CD14-positive monocyte (primary cell): ENCODE measurements at regions not wholly inside any gene's neighbourhood (a gene's known extent, or its start where the extent isn't known, plus 50 kb on each side); places are given as distances from the start of the nearest gene placed in this dataset.

Experiments used
- DNase-seq, 3 donors: peaks; one replicate each; pipeline ENCODE4 v3.0.0-alpha.2; 2011 to 2022
- H2AFZ ChIP-seq: 2 replicates; pipeline ENCODE4 v1.6.0; 2012; ENCODE audit warnings: mild to moderate bottlenecking, low read depth, low read length, inconsistent platforms; ENCODE audit not compliant: insufficient read depth, poor library complexity, severe bottlenecking
- H3K27ac ChIP-seq, 2 donors: 1 replicate in 1 of 2; 2 replicates in 1 of 2; pipeline ENCODE4 v1.5.1; 2012 to 2013; ENCODE audit warnings: low read length in 2 of 2, control low read depth in 1 of 2, inconsistent platforms in 1 of 2, low read depth in 1 of 2, mild to moderate bottlenecking in 1 of 2
- H3K27me3 ChIP-seq, 2 donors: one replicate each; pipeline versions ENCODE4 v1.6.0 to v1.6.1; 2011 to 2013; ENCODE audit warnings: low read length in 2 of 2; ENCODE audit not compliant: control insufficient read depth in 2 of 2, insufficient read depth in 2 of 2
- H3K36me3 ChIP-seq, 2 donors: replicated peaks in 1 of 2; 1 replicate in 1 of 2; 2 replicates in 1 of 2; pipeline versions ENCODE4 v1.5.1 to v1.6.1; 2012 to 2013; ENCODE audit warnings: low read length in 2 of 2, control low read depth in 1 of 2, inconsistent platforms in 1 of 2, mild to moderate bottlenecking in 1 of 2; ENCODE audit not compliant: insufficient read depth in 2 of 2, control insufficient read depth in 1 of 2
- H3K4me1 ChIP-seq, 2 donors: 1 replicate in 1 of 2; 2 replicates in 1 of 2; pipeline versions ENCODE4 v1.5.1 to v1.6.1; 2012 to 2013; ENCODE audit warnings: low read length in 2 of 2, control low read depth in 1 of 2, inconsistent platforms in 1 of 2, mild to moderate bottlenecking in 1 of 2, moderate library complexity in 1 of 2; ENCODE audit not compliant: insufficient read depth in 2 of 2, control insufficient read depth in 1 of 2
- H3K4me2 ChIP-seq: replicated peaks from 2 replicates; pipeline ENCODE3; 2012; ENCODE audit warnings: low read length, moderate library complexity, mild to moderate bottlenecking; ENCODE audit not compliant: poor library complexity, severe bottlenecking; ENCODE audit errors: extremely low read depth
- H3K4me3 ChIP-seq, 3 experiments: fragments of 200-600 bp in 1 of 3; sonication (generic) in 1 of 3; replicated peaks in 1 of 3; 1 replicate in 2 of 3; 2 replicates in 1 of 3; pipeline ENCODE4 v1.5.1; 2011 to 2013; ENCODE audit warnings: low read length in 3 of 3, mild to moderate bottlenecking in 3 of 3, control low read depth in 2 of 3, low read depth in 2 of 3, inconsistent platforms in 1 of 3, moderate library complexity in 1 of 3
- H3K79me2 ChIP-seq: 2 replicates; pipeline ENCODE4 v1.6.0; 2012; ENCODE audit warnings: mild to moderate bottlenecking, control low read depth, inconsistent platforms, low read length, moderate library complexity; ENCODE audit not compliant: insufficient read depth
- H3K9ac ChIP-seq: 2 replicates; pipeline ENCODE4 v1.6.0; 2017; ENCODE audit warnings: low read length, mild to moderate bottlenecking; ENCODE audit not compliant: insufficient read depth, poor library complexity, severe bottlenecking
- H3K9me3 ChIP-seq, 2 donors: replicated peaks in 1 of 2; 1 replicate in 1 of 2; 2 replicates in 1 of 2; pipeline versions ENCODE4 v1.5.1 to v1.6.1; 2012 to 2013; ENCODE audit warnings: low read length in 2 of 2, control low read depth in 1 of 2; ENCODE audit not compliant: control insufficient read depth in 1 of 2, insufficient read depth in 1 of 2
- H4K20me1 ChIP-seq: 2 replicates; pipeline ENCODE4 v1.6.0; 2012; ENCODE audit warnings: mild to moderate bottlenecking, low read length, control low read depth, moderate library complexity; ENCODE audit not compliant: insufficient read depth
- H3K27ac Mint-ChIP-seq, 7 donors: one replicate each; pipeline ENCODE4 v1.8.0; 2020; ENCODE audit warnings: mild to moderate bottlenecking in 7 of 7, mixed read lengths in 7 of 7, moderate library complexity in 6 of 7, inconsistent platforms in 2 of 7
- H3K27me3 Mint-ChIP-seq, 3 donors: one replicate each; pipeline ENCODE4 v1.8.0; 2021 to 2022; ENCODE audit warnings: low read depth in 3 of 3, mild to moderate bottlenecking in 3 of 3, mixed read lengths in 3 of 3, moderate library complexity in 3 of 3, inconsistent platforms in 1 of 3
- H3K36me3 Mint-ChIP-seq, 2 donors: one replicate each; pipeline ENCODE4 v1.8.0; 2020; ENCODE audit warnings: mixed read lengths in 2 of 2, inconsistent platforms in 1 of 2, mild to moderate bottlenecking in 1 of 2
- H3K4me1 Mint-ChIP-seq: one replicate; pipeline ENCODE4 v1.8.0; 2020; ENCODE audit warnings: mild to moderate bottlenecking, mixed read lengths
- H3K4me3 Mint-ChIP-seq, 2 donors: one replicate each; pipeline ENCODE4 v1.8.0; 2020; ENCODE audit warnings: mild to moderate bottlenecking in 2 of 2, mixed read lengths in 2 of 2, moderate library complexity in 1 of 2
- H3K9me3 Mint-ChIP-seq, 7 donors: one replicate each; pipeline ENCODE4 v1.8.0; 2020 to 2022; ENCODE audit warnings: mixed read lengths in 7 of 7, mild to moderate bottlenecking in 6 of 7, moderate library complexity in 6 of 7, inconsistent platforms in 2 of 7
- CTCF ChIP-seq: fragments of 200-600 bp; IDR thresholded peaks from one replicate; pipeline ENCODE4 v1.8.0; 2022; ENCODE audit warnings: antibody characterized with exemption, mild to moderate bottlenecking
- WGBS: methylation state at CpG from one replicate; pipeline ENCODE4 v1.1.5; 2013; ENCODE audit warnings: missing lambda C conversion rate; ENCODE audit not compliant: insufficient coverage; 5-methylcytosine and 5-hydroxymethylcytosine counted together
- intact Hi-C, 2 donors: fragments of 100-400 bp; cut with micrococcal nuclease; formaldehyde crosslinking; loops; one replicate each; pipeline versions ENCODE4 v1.15.0 to v1.15.1; 2023

GRCh38 chr20:23266530-23267398 is 83.8 kb upstream of the NXT1 start:
- Histone ChIP-seq H3K79me2 (no peaks in the 10 kb centered on the region), H3K27ac (no peak overlapping the region), H3K9me3 (peaks cover 0 to 13% of the 10 kb centered on the region in 2 donors), H3K4me1 (no peaks in the 10 kb centered on the region), H4K20me1 (no peaks in the 10 kb centered on the region), H3K36me3 (no peaks in the 10 kb centered on the region), H3K9ac (no peak overlapping the region), H3K4me3 (no peak overlapping the region), H3K4me2 (no peak overlapping the region), H3K27me3 (no peaks in the 10 kb centered on the region), H2AFZ (no peak overlapping the region)
- Mint-ChIP-seq H3K4me3 (no peak overlapping the region), H3K36me3 (no peaks in the 10 kb centered on the region), H3K27me3 (peaks cover 2% of the 10 kb centered on the region in 3 donors), H3K9me3 (peaks cover 6 to 22% (median 11%) of the 10 kb centered on the region in 7 donors), H3K4me1 (no peaks in the 10 kb centered on the region), H3K27ac (no peak overlapping the region)
- no peak for DNase-seq
- intact Hi-C loops: no loop called here
- WGBS: 94% methylated on average over 4 of the region's 7 CpGs
- TF ChIP-seq CTCF: no peak

DNA sequence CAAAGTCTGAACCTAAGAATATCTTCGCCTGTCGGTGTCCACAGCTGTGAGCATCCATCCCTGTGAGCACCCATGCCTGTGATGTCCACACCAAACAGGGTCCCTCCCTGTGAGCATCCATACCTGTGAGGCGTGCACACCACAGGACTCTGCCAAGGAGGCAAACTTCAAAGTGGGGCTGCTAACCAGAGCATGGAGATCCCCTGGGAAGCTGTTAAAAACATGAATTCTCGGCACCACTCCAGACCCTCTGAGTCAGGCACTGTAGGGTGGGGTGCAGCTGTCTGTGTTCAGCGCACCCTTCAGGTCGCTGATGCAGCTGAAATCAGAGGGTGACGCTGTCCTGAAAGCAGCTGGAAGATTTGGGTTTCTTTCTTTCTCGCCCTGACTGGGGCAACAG is 85.4 kb upstream of the NXT1 start:
- no peak overlapping the region for H2AFZ ChIP-seq
- no peak overlapping the region for H3K4me2 ChIP-seq
- H3K9ac ChIP-seq: no peak overlapping the region
- H3K36me3 ChIP-seq: no peaks in the 10 kb centered on the region
- H3K27ac ChIP-seq: no peak overlapping the region
- no peaks in the 10 kb centered on the region for H3K79me2 ChIP-seq
- no peaks in the 10 kb centered on the region for H3K36me3 Mint-ChIP-seq
- intact Hi-C loops: no loop called here
- no peaks in the 10 kb centered on the region for H3K4me1 ChIP-seq
- H3K9me3 ChIP-seq: peaks cover 0 to 13% of the 10 kb centered on the region in 2 donors
- H3K4me3 ChIP-seq: no peak overlapping the region
- H3K27ac Mint-ChIP-seq: no peak overlapping the region
- no peak for TF ChIP-seq CTCF
- no peak overlapping the region for H3K4me3 Mint-ChIP-seq
- peaks cover 2% of the 10 kb centered on the region in 3 donors for H3K27me3 Mint-ChIP-seq
- WGBS: 99% methylated on average over 7 of the region's 8 CpGs
- no peaks in the 10 kb centered on the region for H3K27me3 ChIP-seq
- H4K20me1 ChIP-seq: no peaks in the 10 kb centered on the region
- H3K9me3 Mint-ChIP-seq: peaks cover 6 to 22% (median 11%) of the 10 kb centered on the region in 7 donors
- no peak for DNase-seq
- no peaks in the 10 kb centered on the region for H3K4me1 Mint-ChIP-seq
